ENCODE measurements at regions not wholly inside any gene's neighbourhood (a gene's known extent, or its start where the extent isn't known, plus 50 kb on each side); places are given as distances from the start of the nearest gene placed in this dataset.
"Not testable (repeated sequence)": the region's sequence is repeated elsewhere in the genome, so short reads cannot be mapped to it uniquely, and the experiment has no call there.

- no peak for DNase-seq (ENCODE audit: low spot score)
- in situ Hi-C loops (cut with HindIII; ENCODE audit: low sequenced_read_pairs): no loop called here
Measured at GRCh38 chr3:117817103-117817502, 1107.5 kb downstream of the TUSC7 start.

- no peak for DNase-seq (ENCODE audit: low spot score)
- in situ Hi-C loops (cut with HindIII; ENCODE audit: low sequenced_read_pairs): no loop called here
Measured at GRCh38 chr3:117818592-117818991, 1109.0 kb downstream of the TUSC7 start.

- in situ Hi-C loops (cut with HindIII; ENCODE audit: low sequenced_read_pairs): no loop called here
- no peak for DNase-seq (ENCODE audit: low spot score)
Measured at GRCh38 chr3:117820658-117821299, 1111.2 kb downstream of the TUSC7 start.

GRCh38 chr3:117822416-117822815 is 1112.8 kb downstream of the TUSC7 start:
- in situ Hi-C loops (cut with HindIII; ENCODE audit: low sequenced_read_pairs): no loop called here

GRCh38 chr3:117836296-117836695 is 1126.7 kb downstream of the TUSC7 start:
- in situ Hi-C loops (cut with HindIII; ENCODE audit: low sequenced_read_pairs): no loop called here
- DNase-seq (ENCODE audit: low spot score): no peak

More at GRCh38 chr3:117822416-117822815, 1112.8 kb downstream of the TUSC7 start:
- no peak for DNase-seq (ENCODE audit: low spot score)

- in situ Hi-C loops (cut with HindIII; ENCODE audit: low sequenced_read_pairs): no loop called here
- DNase-seq (ENCODE audit: low spot score): no peak
Measured at GRCh38 chr3:117837391-117837790, 1127.8 kb downstream of the TUSC7 start.

- no peak for DNase-seq (ENCODE audit: low spot score)
- in situ Hi-C loops (cut with HindIII; ENCODE audit: low sequenced_read_pairs): no loop called here
Measured at GRCh38 chr3:117842086-117842485, 1132.5 kb downstream of the TUSC7 start.

- in situ Hi-C loops (cut with HindIII; ENCODE audit: low sequenced_read_pairs): no loop called here
- DNase-seq (ENCODE audit: low spot score): no peak
Measured at GRCh38 chr3:117843356-117843755, 1133.8 kb downstream of the TUSC7 start.

GRCh38 chr3:117844676-117845075 is 1135.1 kb downstream of the TUSC7 start:
- in situ Hi-C loops (cut with HindIII; ENCODE audit: low sequenced_read_pairs): no loop called here
- DNase-seq (ENCODE audit: low spot score): no peak

- in situ Hi-C loops (cut with HindIII; ENCODE audit: low sequenced_read_pairs): no loop called here
- no peak for DNase-seq (ENCODE audit: low spot score)
Measured at GRCh38 chr3:117846238-117846637, 1136.7 kb downstream of the TUSC7 start.

GRCh38 chr3:117848606-117849005 is 1139.0 kb downstream of the TUSC7 start:
- in situ Hi-C loops (cut with HindIII; ENCODE audit: low sequenced_read_pairs): no loop called here
- DNase-seq (ENCODE audit: low spot score): no peak

GRCh38 chr3:117853923-117854668 is 1144.5 kb downstream of the TUSC7 start:
- in situ Hi-C loops (cut with HindIII; ENCODE audit: low sequenced_read_pairs): no loop called here
- DNase-seq (ENCODE audit: low spot score): no peak

- in situ Hi-C loops (cut with HindIII; ENCODE audit: low sequenced_read_pairs): no loop called here
- DNase-seq (ENCODE audit: low spot score): no peak
Measured at GRCh38 chr3:117856354-117856753, 1146.8 kb downstream of the TUSC7 start.

GRCh38 chr3:117863146-117863545 is 1153.6 kb downstream of the TUSC7 start:
- in situ Hi-C loops (cut with HindIII; ENCODE audit: low sequenced_read_pairs): no loop called here
- no peak for DNase-seq (ENCODE audit: low spot score)

- no peak for DNase-seq (ENCODE audit: low spot score)
- in situ Hi-C loops (cut with HindIII; ENCODE audit: low sequenced_read_pairs): no loop called here
Measured at GRCh38 chr3:117865338-117865737, 1155.8 kb downstream of the TUSC7 start.

- DNase-seq (ENCODE audit: low spot score): no peak
- in situ Hi-C loops (cut with HindIII; ENCODE audit: low sequenced_read_pairs): no loop called here
Measured at GRCh38 chr3:117868766-117869165, 1159.2 kb downstream of the TUSC7 start.

- DNase-seq (ENCODE audit: low spot score): no peak
- in situ Hi-C loops (cut with HindIII; ENCODE audit: low sequenced_read_pairs): no loop called here
Measured at GRCh38 chr3:117871934-117872333, 1162.4 kb downstream of the TUSC7 start.

GRCh38 chr3:117872594-117873248 is 1161.9 kb downstream of the IGSF11 start:
- DNase-seq (ENCODE audit: low spot score); in situ Hi-C loops (cut with HindIII; ENCODE audit: low sequenced_read_pairs): not testable (repeated sequence)

GRCh38 chr3:117873249-117873600 is 1161.4 kb downstream of the IGSF11 start:
- DNase-seq (ENCODE audit: low spot score): peak; percentile 19
- in situ Hi-C loops (cut with HindIII; ENCODE audit: low sequenced_read_pairs): no loop called here

GRCh38 chr3:117874028-117874690 is 1160.5 kb downstream of the IGSF11 start:
- in situ Hi-C loops (cut with HindIII; ENCODE audit: low sequenced_read_pairs): no loop called here
- DNase-seq (ENCODE audit: low spot score): no peak

Measured in G401 (cell line).